Heart left ventricle (tissue), 13 donors: ENCODE measurements at regions not wholly inside any gene's neighbourhood (a gene's known extent, or its start where the extent isn't known, plus 50 kb on each side); places are given as distances from the start of the nearest gene placed in this dataset.

Source experiments
- POLR2A ChIP-seq, 2 donors: fragments of 450-650 bp; IDR thresholded peaks; one replicate each; pipeline ENCODE4 v1.6.1; 2017; ENCODE audit warnings: antibody characterized with exemption in 2 of 2, mild to moderate bottlenecking in 2 of 2, moderate library complexity in 2 of 2
- TF ChIP-seq, protein P1 (sequence below), 12 donors: fragments of 200-600 bp; sonication (generic) in 4 of 12; IDR thresholded peaks; one replicate each; pipeline versions ENCODE4 v1.5.0 to v1.8.0; 2018 to 2022; ENCODE audit warnings: antibody characterized with exemption in 12 of 12, mild to moderate bottlenecking in 5 of 12
- donor health status: ischemic (EF 13 %, LVEDD 7.1; RV severe dilation, severe dysfunction).
- donor health status: DM: no; HTN: yes; CAD: no.
- donor health status: DM: no; HTN: no; CAD: no.
- donor health status: ischemic (EF 25% LVEDD 6.9; RV normal size, moderate dysfunction).
- donor health status: ischemic (EF 25% LVEDD 5.7; RV mildly dilated, moderate dysfunction).
- donor health status: ischemic (EF 35%, LVEDD 5.7; RV mildly dilated, moderate dysfunction).
- donor health status: nonischemic (EF 11% LVEDD 7.7; RV severe dilation, severe dysfunction).
- donor health status: DM: yes; HTN: yes; CAD: no.
- donor health status: PGD.
- donor health status: ischemic (EF 29% LVEDD 5.4; RV normal size, mild dysfunction).
- donor health status: nonischemic (EF 23%, LVEDD 6.1; RV moderate dilation, normal function).

DNA sequence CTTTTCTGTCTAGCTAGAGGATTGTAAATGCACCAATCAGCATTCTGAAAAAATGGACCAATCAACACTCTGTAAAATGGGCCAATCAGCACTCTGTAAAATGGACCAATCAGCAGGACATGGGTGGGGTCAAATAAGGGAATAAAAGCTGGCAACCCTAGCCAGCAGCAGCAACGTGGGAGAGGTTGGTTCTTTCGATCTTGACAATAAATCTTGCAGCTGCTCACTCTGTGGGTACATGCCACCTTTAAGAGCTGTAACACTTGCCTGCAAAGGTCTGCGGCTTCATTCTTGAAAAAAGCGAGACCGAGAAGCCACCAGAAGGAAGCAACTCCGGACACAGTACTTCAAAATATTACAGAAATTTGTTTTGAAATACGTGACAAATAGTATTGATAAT is 424.6 kb upstream of the CDH9 start:
- TF ChIP-seq, protein P1, sequence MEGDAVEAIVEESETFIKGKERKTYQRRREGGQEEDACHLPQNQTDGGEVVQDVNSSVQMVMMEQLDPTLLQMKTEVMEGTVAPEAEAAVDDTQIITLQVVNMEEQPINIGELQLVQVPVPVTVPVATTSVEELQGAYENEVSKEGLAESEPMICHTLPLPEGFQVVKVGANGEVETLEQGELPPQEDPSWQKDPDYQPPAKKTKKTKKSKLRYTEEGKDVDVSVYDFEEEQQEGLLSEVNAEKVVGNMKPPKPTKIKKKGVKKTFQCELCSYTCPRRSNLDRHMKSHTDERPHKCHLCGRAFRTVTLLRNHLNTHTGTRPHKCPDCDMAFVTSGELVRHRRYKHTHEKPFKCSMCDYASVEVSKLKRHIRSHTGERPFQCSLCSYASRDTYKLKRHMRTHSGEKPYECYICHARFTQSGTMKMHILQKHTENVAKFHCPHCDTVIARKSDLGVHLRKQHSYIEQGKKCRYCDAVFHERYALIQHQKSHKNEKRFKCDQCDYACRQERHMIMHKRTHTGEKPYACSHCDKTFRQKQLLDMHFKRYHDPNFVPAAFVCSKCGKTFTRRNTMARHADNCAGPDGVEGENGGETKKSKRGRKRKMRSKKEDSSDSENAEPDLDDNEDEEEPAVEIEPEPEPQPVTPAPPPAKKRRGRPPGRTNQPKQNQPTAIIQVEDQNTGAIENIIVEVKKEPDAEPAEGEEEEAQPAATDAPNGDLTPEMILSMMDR (IDR thresholded peaks at IDR 0.05) = no peak
- TF ChIP-seq POLR2A (IDR thresholded peaks at IDR 0.05) = no peak
